ENCODE measurements at regions not wholly inside any gene's neighbourhood (a gene's known extent, or its start where the extent isn't known, plus 50 kb on each side); places are given as distances from the start of the nearest gene placed in this dataset.

DNA sequence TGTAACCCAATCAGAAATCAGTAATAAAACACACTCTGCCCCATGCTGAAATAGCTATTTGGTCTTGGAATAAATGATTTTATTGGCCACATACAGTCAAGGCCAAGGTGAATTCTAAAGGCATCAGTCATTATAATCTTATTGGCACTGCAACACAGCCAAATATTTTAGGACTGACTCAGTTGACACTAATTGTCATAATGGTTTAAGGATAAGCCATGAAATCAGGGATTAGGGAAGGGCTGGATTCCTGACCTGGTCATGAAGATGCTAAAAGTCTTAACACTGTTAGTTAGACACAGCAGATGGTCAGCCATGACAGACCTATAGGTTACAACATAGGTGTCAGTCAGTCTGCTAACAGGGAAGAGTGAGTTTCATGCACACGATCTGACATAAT, 330.3 kb upstream of the NPSR1 start:
- H3K23ac ChIP-seq (ENCODE audit: low read depth, low read length): no peak overlapping the region
- H4K20me1 ChIP-seq (ENCODE audit: insufficient read depth, low read length): no peaks in the 10 kb centered on the region
- H3K9me1 ChIP-seq (ENCODE audit: insufficient read depth, low read length): no peaks in the 10 kb centered on the region
- no peak overlapping the region for H3K56ac ChIP-seq (ENCODE audit: extremely low read depth, insufficient read depth, low read length)
- ChIA-PET CTCF (interaction anchor here (0.6 kb wide), 1 partner anchor 24 kb away, joined by 6 read pairs; no protein-coding TSS in a partner anchor), POLR2A (ENCODE audit: unreplicated experiment) (no interaction called here)
- no peak overlapping the region for H2AK9ac ChIP-seq (replicated peaks; ENCODE audit: low read depth, low read length, poor library complexity)
- no peak overlapping the region for H4K5ac ChIP-seq (ENCODE audit: low read depth, low read length)
- intact Hi-C loops (cut with micrococcal nuclease): loop anchor here (10.0 kb wide), 1 partner anchor 1083 kb away; no protein-coding TSS in a partner anchor
- H3K27ac ChIP-seq (ENCODE audit: insufficient read depth, low read length): no peak overlapping the region
- H3K18ac ChIP-seq (ENCODE audit: low read depth, low read length): no peak overlapping the region
- ATAC-seq (ENCODE audit: low read depth) (no peak), DNase-seq (no peak)
- H2BK120ac ChIP-seq (ENCODE audit: low read depth, low read length): no peak overlapping the region
- H3K14ac ChIP-seq (replicated peaks; ENCODE audit: low read depth, low read length): no peak overlapping the region
- H2BK20ac ChIP-seq (ENCODE audit: low read depth, low read length): no peak overlapping the region
- no peak overlapping the region for H4K8ac ChIP-seq (ENCODE audit: low read depth in 2 of 2, low read length in 2 of 2)
- H3K4me2 ChIP-seq (ENCODE audit: low read depth, low read length): no peak overlapping the region
- H2BK15ac ChIP-seq (ENCODE audit: low read depth, low read length): no peak overlapping the region
- no peak overlapping the region for H2AK5ac ChIP-seq (ENCODE audit: low read depth, low read length)
- no peaks in the 10 kb centered on the region for H3K4me1 ChIP-seq (ENCODE audit: control insufficient read depth, insufficient read depth, low read length)
- H3K4ac ChIP-seq (ENCODE audit: low read depth, low read length): no peak overlapping the region
- WGBS, 2 experiments (ENCODE audit: extremely low coverage in 2 of 2, insufficient read length in 1 of 2): 80% methylated on average over 1 of the region's 1 CpG; no CpG with 5 or more reads in 1 of the 2 experiments
- no TSS peak for BruUV-seq (replicated peaks)
- no peak overlapping the region for H2AFZ ChIP-seq (replicated peaks; ENCODE audit: low read length, poor library complexity)
- H3K4me3 ChIP-seq (ENCODE audit: insufficient read depth, low read depth, low read length): no peak overlapping the region
- dilution Hi-C loops (cut with HindIII; ENCODE audit: low sequenced_read_pairs, unreplicated experiment): no loop called here
- H3K79me1 ChIP-seq (ENCODE audit: low read depth in 1 of 2, low read length in 2 of 2): no peaks in the 10 kb centered on the region
- in situ Hi-C loops (cut with MboI; ENCODE audit: low sequenced_read_pairs): no loop called here
- TF ChIP-seq RAD21 (IDR thresholded peaks at IDR 0.05; ENCODE audit: low read length) (no peak), BHLHE40 (IDR thresholded peaks at IDR 0.05; ENCODE audit: low read depth, low read length) (no peak), MAZ (IDR thresholded peaks at IDR 0.05; ENCODE audit: borderline replicate concordance, low read depth, low read length) (no peak), SMC3 (IDR thresholded peaks at IDR 0.05; ENCODE audit: low read depth, low read length) (no peak), CEBPB (IDR thresholded peaks at IDR 0.05; ENCODE audit: low read depth, low read length) (no peak), NFE2L2 (IDR thresholded peaks at IDR 0.05; ENCODE audit: low read depth, low read length) (no peak), CHD1 (IDR thresholded peaks at IDR 0.05; ENCODE audit: low read depth, low read length) (no peak), FOS (IDR thresholded peaks at IDR 0.05; ENCODE audit: low read depth, low read length) (no peak), RCOR1 (IDR thresholded peaks at IDR 0.05; ENCODE audit: insufficient replicate concordance, low read length) (no peak), POLR2A (IDR thresholded peaks at IDR 0.05; ENCODE audit: low read depth, low read length) (no peak), MAFK (IDR thresholded peaks at IDR 0.05; ENCODE audit: low read depth, low read length) (no peak), MXI1 (IDR thresholded peaks at IDR 0.05; ENCODE audit: borderline replicate concordance, low read depth, low read length) (no peak), RFX5 (IDR thresholded peaks at IDR 0.05; ENCODE audit: low read depth, low read length) (no peak)
- TF ChIP-seq, protein P1, sequence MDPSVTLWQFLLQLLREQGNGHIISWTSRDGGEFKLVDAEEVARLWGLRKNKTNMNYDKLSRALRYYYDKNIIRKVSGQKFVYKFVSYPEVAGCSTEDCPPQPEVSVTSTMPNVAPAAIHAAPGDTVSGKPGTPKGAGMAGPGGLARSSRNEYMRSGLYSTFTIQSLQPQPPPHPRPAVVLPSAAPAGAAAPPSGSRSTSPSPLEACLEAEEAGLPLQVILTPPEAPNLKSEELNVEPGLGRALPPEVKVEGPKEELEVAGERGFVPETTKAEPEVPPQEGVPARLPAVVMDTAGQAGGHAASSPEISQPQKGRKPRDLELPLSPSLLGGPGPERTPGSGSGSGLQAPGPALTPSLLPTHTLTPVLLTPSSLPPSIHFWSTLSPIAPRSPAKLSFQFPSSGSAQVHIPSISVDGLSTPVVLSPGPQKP (IDR thresholded peaks at IDR 0.05; ENCODE audit: borderline replicate concordance, low read depth, low read length): no peak
- TF ChIP-seq, protein P2, sequence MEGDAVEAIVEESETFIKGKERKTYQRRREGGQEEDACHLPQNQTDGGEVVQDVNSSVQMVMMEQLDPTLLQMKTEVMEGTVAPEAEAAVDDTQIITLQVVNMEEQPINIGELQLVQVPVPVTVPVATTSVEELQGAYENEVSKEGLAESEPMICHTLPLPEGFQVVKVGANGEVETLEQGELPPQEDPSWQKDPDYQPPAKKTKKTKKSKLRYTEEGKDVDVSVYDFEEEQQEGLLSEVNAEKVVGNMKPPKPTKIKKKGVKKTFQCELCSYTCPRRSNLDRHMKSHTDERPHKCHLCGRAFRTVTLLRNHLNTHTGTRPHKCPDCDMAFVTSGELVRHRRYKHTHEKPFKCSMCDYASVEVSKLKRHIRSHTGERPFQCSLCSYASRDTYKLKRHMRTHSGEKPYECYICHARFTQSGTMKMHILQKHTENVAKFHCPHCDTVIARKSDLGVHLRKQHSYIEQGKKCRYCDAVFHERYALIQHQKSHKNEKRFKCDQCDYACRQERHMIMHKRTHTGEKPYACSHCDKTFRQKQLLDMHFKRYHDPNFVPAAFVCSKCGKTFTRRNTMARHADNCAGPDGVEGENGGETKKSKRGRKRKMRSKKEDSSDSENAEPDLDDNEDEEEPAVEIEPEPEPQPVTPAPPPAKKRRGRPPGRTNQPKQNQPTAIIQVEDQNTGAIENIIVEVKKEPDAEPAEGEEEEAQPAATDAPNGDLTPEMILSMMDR (conservative IDR thresholded peaks at IDR 0.05; ENCODE audit: low read depth, low read length): no peak
- TF ChIP-seq, protein P3, sequence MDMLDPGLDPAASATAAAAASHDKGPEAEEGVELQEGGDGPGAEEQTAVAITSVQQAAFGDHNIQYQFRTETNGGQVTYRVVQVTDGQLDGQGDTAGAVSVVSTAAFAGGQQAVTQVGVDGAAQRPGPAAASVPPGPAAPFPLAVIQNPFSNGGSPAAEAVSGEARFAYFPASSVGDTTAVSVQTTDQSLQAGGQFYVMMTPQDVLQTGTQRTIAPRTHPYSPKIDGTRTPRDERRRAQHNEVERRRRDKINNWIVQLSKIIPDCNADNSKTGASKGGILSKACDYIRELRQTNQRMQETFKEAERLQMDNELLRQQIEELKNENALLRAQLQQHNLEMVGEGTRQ (IDR thresholded peaks at IDR 0.05; ENCODE audit: low read depth, low read length): no peak
- peaks cover 5% of the 10 kb centered on the region for H3K27me3 ChIP-seq (ENCODE audit: control insufficient read depth, insufficient read depth, low read length)
- no peaks in the 10 kb centered on the region for H3K36me3 ChIP-seq (ENCODE audit: control insufficient read depth, insufficient read depth, low read length)
- no peak overlapping the region for H2BK5ac ChIP-seq (ENCODE audit: low read depth, low read length, poor library complexity, severe bottlenecking)
- H3K9ac ChIP-seq (ENCODE audit: low read depth, low read length): no peak overlapping the region
- H3K9me3 ChIP-seq (ENCODE audit: control insufficient read depth, insufficient read depth, low read length): no peaks in the 10 kb centered on the region
- no peak overlapping the region for H4K91ac ChIP-seq (ENCODE audit: insufficient read depth, low read depth, low read length)

All from IMR-90 (cell line).